ENCODE measurements at regions not wholly inside any gene's neighbourhood (a gene's known extent, or its start where the extent isn't known, plus 50 kb on each side); places are given as distances from the start of the nearest gene placed in this dataset.

- TF ChIP-seq CTCF (conservative IDR thresholded peaks at IDR 0.05 in 1 of 2, IDR thresholded peaks at IDR 0.05 in 1 of 2; ENCODE audit: low read depth in 1 of 2, low read length in 2 of 2): no peak
- TF ChIP-seq EZH2 (IDR thresholded peaks at IDR 0.05; ENCODE audit: low read length, missing control alignments): no peak
These were observed 126.1 kb downstream of the OR2B2 start for GRCh38 chr6:27786048-27786447.
